T follicular helper cell (primary cell): ENCODE measurements at regions not wholly inside any gene's neighbourhood (a gene's known extent, or its start where the extent isn't known, plus 50 kb on each side); places are given as distances from the start of the nearest gene placed in this dataset.

Experiments
- DNase-seq: peaks from one replicate; pipeline ENCODE4 v3.0.0-alpha.2; 2020; ENCODE audit warnings: low read depth

GRCh38 chr5:89302102-89302891, 419.3 kb upstream of the MEF2C start:
- DNase-seq: no peak

- no peak for DNase-seq
Measured at GRCh38 chr5:89301321-89302025, 418.5 kb upstream of the MEF2C start.

- no peak for DNase-seq
Measured at GRCh38 chr5:89300426-89300970, 417.5 kb upstream of the MEF2C start.

DNA sequence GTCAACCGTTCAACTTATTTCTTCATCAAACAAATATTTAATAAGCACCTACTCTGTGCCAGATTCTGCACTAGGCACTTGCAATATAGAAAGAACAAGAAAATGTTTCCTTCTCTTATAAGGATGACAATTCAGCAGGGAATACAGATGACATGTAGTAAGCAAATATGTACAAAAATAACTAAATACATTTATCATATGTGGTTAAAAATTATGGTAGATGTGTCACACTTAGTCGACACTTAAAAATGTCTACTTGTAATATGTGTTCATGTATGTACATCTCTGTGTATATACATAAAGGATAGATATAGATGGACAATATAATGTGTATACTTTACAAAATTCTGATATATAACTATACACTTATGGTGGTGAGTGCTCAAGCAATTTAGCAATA, 417.0 kb upstream of the MEF2C start:
- DNase-seq: no peak

- no peak for DNase-seq
Measured at GRCh38 chr5:89297066-89297465, 414.1 kb upstream of the MEF2C start.

- no peak for DNase-seq
Measured at GRCh38 chr5:89293810-89294209, 410.8 kb upstream of the MEF2C start.

DNA sequence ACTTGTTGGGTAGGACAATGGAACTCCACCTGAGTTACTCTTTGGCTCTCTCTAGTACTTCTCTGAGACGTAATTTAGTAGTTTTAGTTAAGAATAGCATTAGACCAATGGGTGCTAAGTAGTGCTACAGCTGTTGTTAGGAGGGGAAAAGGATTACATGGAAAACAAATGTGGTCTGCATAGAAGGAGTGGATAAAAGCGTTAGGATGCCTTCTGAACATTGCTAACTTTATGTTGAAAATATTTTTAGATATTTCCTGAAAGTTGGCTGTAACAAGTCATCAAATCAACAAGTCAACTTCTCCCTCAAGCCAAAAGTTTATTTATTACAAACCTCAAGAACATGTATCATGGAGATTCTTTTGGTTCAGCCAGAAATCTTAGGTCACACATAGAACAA, 409.5 kb upstream of the MEF2C start:
- DNase-seq: no peak

GRCh38 chr5:89289604-89290003, 406.6 kb upstream of the MEF2C start:
- DNase-seq: no peak

- DNase-seq: no peak
Measured at GRCh38 chr5:89287964-89288363, 405.0 kb upstream of the MEF2C start.

- DNase-seq: no peak
Measured at GRCh38 chr5:89286320-89286719, 403.3 kb upstream of the MEF2C start.

DNA sequence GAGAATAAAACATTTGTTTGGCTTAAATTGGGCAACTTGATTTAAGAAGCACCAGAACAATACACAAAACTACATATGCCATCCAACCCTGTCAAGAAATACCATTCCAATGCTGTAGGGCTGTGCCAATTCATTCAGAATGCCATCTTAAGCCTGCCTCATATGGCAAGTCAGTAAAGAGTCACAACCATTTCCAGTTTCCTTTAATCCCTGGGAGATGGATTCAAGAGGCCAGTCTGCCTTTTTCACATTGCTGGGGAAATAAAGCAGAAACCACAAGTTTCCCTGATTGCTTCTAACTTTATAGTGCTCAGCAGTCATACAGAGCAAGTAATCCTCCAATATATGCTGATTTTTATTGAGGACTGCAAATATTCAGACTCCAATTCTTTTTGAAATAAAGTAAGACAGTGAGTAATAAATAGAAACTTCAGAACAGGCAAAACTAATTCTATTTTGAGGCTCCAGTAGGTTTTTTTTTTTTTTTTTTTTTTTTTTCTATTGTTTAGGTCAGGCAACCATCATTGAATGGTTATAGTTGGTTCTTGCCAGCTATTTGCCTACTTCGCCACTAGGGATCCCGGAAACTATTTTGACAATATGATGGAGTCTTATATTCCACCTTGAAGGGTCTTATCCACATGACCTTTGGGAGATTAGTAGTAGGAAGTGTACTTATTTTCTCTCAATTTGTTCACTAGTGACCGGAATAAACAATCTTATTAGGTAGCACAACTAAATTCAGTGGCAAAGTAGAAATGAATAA, 400.9 kb upstream of the MEF2C start:
- DNase-seq: no peak

DNA sequence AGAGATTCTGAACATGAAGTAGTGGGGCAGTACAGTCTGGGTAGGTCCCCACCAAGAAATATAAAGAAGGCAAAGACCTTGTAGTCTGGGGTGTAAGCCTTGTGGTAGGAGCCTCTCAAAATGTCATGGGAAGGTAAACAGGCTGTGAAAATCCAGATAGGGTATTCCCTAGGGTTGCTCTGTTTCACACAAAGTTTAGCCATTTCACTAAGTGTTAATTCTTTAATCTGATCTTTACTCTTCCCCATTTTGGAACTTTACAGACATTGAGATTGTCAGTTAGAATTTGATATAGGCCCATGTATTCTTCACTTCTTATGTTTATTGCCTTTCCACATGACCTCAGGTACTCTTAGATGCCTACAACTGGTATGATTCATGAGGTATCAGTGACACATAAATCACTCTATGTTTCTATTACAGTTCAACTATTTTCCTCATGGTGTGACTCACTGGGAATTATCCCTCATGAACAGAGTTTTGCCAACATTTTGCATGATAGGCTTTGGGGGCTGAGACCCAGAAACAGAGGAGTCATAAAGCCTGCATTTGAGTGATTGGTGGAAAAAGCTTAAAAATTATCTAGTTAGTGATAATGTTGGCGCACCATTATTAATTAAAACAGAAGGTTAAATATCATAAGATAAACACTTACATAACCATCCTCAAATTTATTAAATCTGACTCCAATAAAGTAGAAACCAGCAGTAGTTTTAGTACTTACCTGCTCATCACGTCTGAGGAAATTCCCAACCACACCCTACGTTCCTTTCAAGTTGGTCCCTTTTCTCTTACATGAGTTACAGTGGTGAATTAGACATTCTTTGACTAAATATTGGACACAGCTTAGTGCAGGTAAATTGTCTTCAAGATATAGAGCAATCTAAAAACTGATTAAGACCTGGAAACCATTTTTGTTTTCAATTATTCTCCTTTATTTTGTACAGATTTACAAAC, 399.8 kb upstream of the MEF2C start:
- DNase-seq: no peak

GRCh38 chr5:89281766-89282553, 399.0 kb upstream of the MEF2C start:
- DNase-seq: no peak

- no peak for DNase-seq
Measured at GRCh38 chr5:89281211-89281610, 398.2 kb upstream of the MEF2C start.

DNA sequence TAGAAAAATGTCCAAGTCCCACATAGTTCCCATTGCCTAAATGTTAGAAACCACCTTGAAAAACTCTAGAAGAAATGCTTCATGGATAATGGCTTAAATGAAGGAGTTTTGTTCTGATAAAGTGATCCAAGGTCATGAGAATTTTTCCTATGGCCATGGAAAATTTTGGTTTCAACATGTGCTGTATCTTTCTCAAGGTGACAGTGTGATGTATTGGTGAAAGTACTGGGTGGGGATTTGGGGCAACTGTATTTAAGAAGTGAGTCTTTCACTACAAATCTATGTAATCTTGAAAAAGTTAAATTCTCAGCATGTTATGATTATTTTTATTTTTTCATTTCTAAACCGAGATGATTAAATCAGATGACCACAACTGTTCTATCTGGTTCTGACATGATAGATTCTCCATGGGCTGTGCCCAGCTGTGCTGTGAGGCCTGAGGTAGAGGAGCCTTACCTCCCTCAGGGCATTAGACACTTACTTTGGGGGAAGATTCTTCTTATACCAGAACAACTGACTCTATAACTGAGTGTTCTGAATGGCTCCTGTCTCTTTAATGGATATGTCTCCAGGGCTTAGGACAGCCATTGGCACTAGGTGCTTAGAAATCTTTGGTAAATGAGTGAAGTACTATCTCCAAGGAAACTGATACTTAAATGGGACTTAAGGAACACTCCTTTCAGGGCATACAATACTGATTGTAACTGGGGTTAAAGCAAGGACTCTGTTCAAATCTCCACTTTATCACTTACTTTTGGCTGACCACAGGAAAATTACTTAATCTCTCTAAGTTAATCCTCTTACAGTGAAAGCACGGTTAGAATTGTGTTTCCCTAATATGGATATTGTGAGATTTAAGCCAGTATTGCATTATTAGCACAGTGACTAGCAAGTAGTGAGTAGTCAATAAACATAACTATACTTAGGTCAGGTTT, 397.4 kb upstream of the MEF2C start:
- DNase-seq: no peak

DNA sequence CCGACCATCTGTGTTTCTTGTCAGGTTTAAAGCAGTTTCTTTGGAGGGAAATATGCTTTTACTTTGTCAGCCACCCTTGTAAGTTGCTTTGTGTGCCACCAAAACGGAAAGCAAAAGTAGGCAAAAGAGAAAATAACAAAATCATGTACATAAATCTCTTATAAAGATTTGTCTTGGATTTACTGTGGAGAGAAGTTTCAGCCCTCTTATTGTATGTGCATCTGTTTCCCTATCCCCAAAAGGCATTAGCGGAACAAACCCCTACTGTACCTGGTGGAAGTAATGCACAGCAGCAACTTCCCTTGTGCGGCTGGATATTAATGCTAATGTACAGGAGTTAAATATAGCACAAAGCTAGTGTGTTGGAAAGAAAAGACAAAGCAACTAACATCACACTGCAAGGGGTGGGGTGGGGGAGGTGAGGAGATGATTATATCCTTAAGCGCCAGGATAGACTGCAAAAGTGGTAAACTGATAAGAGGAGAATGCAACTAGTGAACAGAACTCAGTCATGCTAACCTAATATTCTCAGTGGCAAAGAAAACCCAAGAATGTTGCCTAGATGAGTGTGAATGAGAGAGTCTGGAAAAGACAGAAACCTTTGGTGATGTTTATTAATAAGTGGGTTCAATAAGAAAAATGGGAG, 396.5 kb upstream of the MEF2C start:
- no peak for DNase-seq

- no peak for DNase-seq
Measured at GRCh38 chr5:89277816-89278215, 394.8 kb upstream of the MEF2C start.

DNA sequence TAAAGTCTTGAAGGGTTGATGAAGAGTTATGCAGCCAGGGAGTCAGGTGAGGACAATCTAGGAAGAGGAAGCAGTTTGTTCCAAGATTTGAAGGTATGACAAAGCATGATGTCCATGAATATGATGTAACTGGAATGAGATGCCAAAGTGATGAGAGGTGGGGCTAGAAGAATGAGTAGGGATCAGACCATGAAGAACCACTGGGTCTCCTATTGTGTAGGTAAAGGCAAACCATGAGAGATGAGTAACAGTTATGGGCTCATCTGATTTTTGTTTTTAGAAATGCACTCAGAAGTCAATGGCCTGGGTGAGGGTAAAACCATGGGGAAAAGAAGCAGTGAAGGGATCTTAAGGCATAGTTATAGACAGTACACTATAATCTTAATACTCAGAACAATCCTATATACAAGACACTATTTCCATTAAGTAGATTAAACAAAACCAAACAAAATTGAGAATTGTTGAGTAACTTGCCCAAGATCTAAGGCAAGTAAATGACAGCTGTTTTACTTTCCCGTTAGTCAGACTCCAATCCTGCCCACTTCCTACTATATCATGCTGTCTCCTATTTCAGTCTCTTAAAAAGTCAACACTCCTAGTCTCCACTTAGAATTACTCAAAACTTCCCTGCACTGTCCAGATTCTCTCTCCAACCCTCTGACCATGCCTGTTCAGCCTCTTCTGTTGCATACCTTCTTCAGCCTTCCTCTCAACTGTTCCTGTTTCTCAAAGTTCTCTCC, 393.8 kb upstream of the MEF2C start:
- no peak for DNase-seq
